DOHH2 (cell line): ENCODE measurements at regions not wholly inside any gene's neighbourhood (a gene's known extent, or its start where the extent isn't known, plus 50 kb on each side); places are given as distances from the start of the nearest gene placed in this dataset.

Source experiments
- H3F3A ChIP-seq: fragments of 200-600 bp; sonication (generic), shearing (Covaris generic); 2 replicates; pipeline ENCODE4 v1.6.0; 2016; ENCODE audit warnings: antibody characterized with exemption, mild to moderate bottlenecking; ENCODE audit not compliant: control insufficient read depth, insufficient read depth
- H3K27ac ChIP-seq: fragments of 200-600 bp; sonication (generic); 2 replicates; pipeline ENCODE4 v1.5.1; 2014; ENCODE audit warnings: low read depth, mild to moderate bottlenecking, low read length, moderate library complexity
- H3K27me3 ChIP-seq: fragments of 200-600 bp; sonication (generic); 2 replicates; pipeline ENCODE4 v1.6.1; 2014; ENCODE audit warnings: mild to moderate bottlenecking, low read length, mixed read lengths; ENCODE audit not compliant: control insufficient read depth
- H3K36me3 ChIP-seq: fragments of 200-600 bp; sonication (generic); 2 replicates; pipeline ENCODE4 v1.6.1; 2014; ENCODE audit warnings: mild to moderate bottlenecking, low read length, moderate library complexity, mixed read lengths; ENCODE audit not compliant: control insufficient read depth
- H3K4me1 ChIP-seq: fragments of 200-600 bp; sonication (generic); 2 replicates; pipeline ENCODE4 v1.6.1; 2014; ENCODE audit warnings: mild to moderate bottlenecking, low read length, mixed read lengths; ENCODE audit not compliant: control insufficient read depth
- H3K4me2 ChIP-seq: fragments of 200-600 bp; sonication (generic); 2 replicates; pipeline ENCODE4 v1.6.0; 2014; ENCODE audit warnings: mild to moderate bottlenecking, low read length, moderate library complexity
- H3K4me3 ChIP-seq: fragments of 200-600 bp; sonication (generic); 2 replicates; pipeline ENCODE4 v1.5.1; 2014; ENCODE audit warnings: mild to moderate bottlenecking, low read length, mixed read lengths
- H3K79me2 ChIP-seq: fragments of 200-600 bp; sonication (generic); 2 replicates; pipeline ENCODE4 v1.6.1; 2014; ENCODE audit warnings: mild to moderate bottlenecking, low read length, mixed read lengths; ENCODE audit not compliant: control insufficient read depth
- H3K9me2 ChIP-seq: fragments of 200-600 bp; sonication (generic); replicated peaks from 2 replicates; pipeline ENCODE4 v1.6.1; 2014; ENCODE audit warnings: mild to moderate bottlenecking, low read length, mixed read lengths; ENCODE audit not compliant: control insufficient read depth
- H3K9me3 ChIP-seq: fragments of 200-600 bp; sonication (generic); 2 replicates; pipeline ENCODE4 v1.6.1; 2014; ENCODE audit warnings: antibody characterized with exemption, low read length, mixed read lengths; ENCODE audit not compliant: control insufficient read depth, insufficient read depth
- H4K20me1 ChIP-seq: fragments of 200-600 bp; sonication (generic); 2 replicates; pipeline ENCODE4 v1.6.0; 2014; ENCODE audit warnings: low read depth, mild to moderate bottlenecking, antibody characterized with exemption, low read length, moderate library complexity; ENCODE audit not compliant: control insufficient read depth, insufficient read depth
- CTCF ChIP-seq: fragments of 200-600 bp; sonication (generic); IDR thresholded peaks from one replicate; pipeline ENCODE4 v1.5.1; 2014; ENCODE audit warnings: antibody characterized with exemption, mild to moderate bottlenecking, low read depth, low read length; ENCODE audit not compliant: poor library complexity, severe bottlenecking
- EZH2phosphoT487 ChIP-seq: fragments of 200-600 bp; sonication (generic); IDR thresholded peaks from 2 replicates; pipeline ENCODE4 v1.6.1; 2017; ENCODE audit warnings: borderline replicate concordance, mild to moderate bottlenecking, antibody characterized with exemption, low read length, moderate library complexity, mixed read lengths

GRCh38 chr10:130757821-130758489 lies 553.6 kb downstream of the TCERG1L start:
- H3K27me3 ChIP-seq = no peaks in the 10 kb centered on the region
- H3K9me3 ChIP-seq = no peaks in the 10 kb centered on the region
- H3K79me2 ChIP-seq = no peaks in the 10 kb centered on the region
- TF ChIP-seq CTCF = no peak
- TF ChIP-seq EZH2phosphoT487 = no peak
- no peaks in the 10 kb centered on the region for H3K36me3 ChIP-seq
- no peaks in the 10 kb centered on the region for H3K9me2 ChIP-seq
- H3K4me1 ChIP-seq = no peaks in the 10 kb centered on the region
- no peak overlapping the region for H3K4me3 ChIP-seq
- no peak overlapping the region for H3K27ac ChIP-seq
- no peaks in the 10 kb centered on the region for H4K20me1 ChIP-seq
- no peaks in the 10 kb centered on the region for H3F3A ChIP-seq
- H3K4me2 ChIP-seq = no peak overlapping the region

DNA sequence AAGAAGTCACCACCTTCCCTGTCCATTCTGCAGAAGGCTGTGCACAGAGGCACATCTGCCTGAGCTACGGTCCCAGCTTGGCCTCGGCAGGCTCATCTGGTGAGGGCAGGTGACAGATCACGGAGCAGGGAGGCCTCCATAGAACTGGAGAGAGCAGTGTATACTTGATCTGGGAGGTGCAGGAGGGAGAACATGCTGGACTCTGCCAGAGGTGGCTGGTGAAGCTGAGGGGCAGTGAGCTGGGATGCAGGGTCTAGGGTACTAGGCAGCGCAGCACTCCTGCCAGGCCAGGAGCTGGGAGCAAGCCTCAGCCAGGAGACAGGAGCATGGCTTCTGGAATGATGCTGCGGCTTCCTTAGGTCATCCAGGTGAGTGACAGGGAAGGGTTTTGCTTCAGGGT lies 553.0 kb downstream of the TCERG1L start:
- no peaks in the 10 kb centered on the region for H3K27me3 ChIP-seq
- no peaks in the 10 kb centered on the region for H3K9me2 ChIP-seq
- no peak for TF ChIP-seq EZH2phosphoT487
- no peak for TF ChIP-seq CTCF
- no peaks in the 10 kb centered on the region for H3K4me1 ChIP-seq
- H3F3A ChIP-seq = no peaks in the 10 kb centered on the region
- no peak overlapping the region for H3K27ac ChIP-seq
- no peaks in the 10 kb centered on the region for H3K79me2 ChIP-seq
- no peaks in the 10 kb centered on the region for H3K9me3 ChIP-seq
- no peak overlapping the region for H3K4me3 ChIP-seq
- no peaks in the 10 kb centered on the region for H3K36me3 ChIP-seq
- no peaks in the 10 kb centered on the region for H4K20me1 ChIP-seq
- H3K4me2 ChIP-seq = no peak overlapping the region

GRCh38 chr10:130761032-130761575 lies 550.4 kb downstream of the TCERG1L start:
- Histone ChIP-seq H3K4me3 (no peak overlapping the region), H3K4me1 (no peaks in the 10 kb centered on the region), H3K27ac (no peak overlapping the region), H3K36me3 (no peaks in the 10 kb centered on the region), H3K4me2 (no peak overlapping the region), H3K79me2 (no peaks in the 10 kb centered on the region), H3K9me3 (no peaks in the 10 kb centered on the region), H3K9me2 (no peaks in the 10 kb centered on the region), H4K20me1 (no peaks in the 10 kb centered on the region), H3F3A (no peaks in the 10 kb centered on the region), H3K27me3 (no peaks in the 10 kb centered on the region)
- TF ChIP-seq EZH2phosphoT487 = no peak
- TF ChIP-seq CTCF = no peak
